ENCODE measurements at regions not wholly inside any gene's neighbourhood (a gene's known extent, or its start where the extent isn't known, plus 50 kb on each side); places are given as distances from the start of the nearest gene placed in this dataset.

DNA sequence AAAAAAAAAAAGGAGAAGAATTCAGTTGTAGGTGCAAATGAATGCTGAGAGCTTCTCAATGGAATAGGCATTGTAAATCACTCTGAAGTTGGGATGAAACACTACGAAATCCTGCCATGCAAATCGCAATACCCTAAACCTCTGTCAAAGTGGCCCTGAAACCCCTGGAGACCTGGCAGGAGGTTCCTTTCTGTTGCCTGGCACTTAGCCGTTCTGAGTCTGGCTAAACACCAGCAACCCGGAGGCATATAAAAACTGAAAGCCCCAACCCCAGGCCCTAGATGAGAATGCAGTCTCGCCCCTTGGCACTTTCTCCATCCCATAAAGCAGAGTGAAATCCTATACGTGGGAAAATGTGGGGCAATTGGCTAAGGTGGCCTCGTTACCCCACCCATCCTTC, 151.5 kb upstream of the PARP11 start:
- TF ChIP-seq POLR2AphosphoS5 (IDR thresholded peaks at IDR 0.05; ENCODE audit: borderline replicate concordance, low read depth, low read length) (no peak), EZH2 (IDR thresholded peaks at IDR 0.05) (no peak), FOXP2 (optimal IDR thresholded peaks at IDR 0.05; ENCODE audit: control extremely low read depth, extremely low read length, insufficient read depth) (no peak)

Data from SK-N-MC (cell line).